ENCODE measurements at regions not wholly inside any gene's neighbourhood (a gene's known extent, or its start where the extent isn't known, plus 50 kb on each side); places are given as distances from the start of the nearest gene placed in this dataset.

DNA sequence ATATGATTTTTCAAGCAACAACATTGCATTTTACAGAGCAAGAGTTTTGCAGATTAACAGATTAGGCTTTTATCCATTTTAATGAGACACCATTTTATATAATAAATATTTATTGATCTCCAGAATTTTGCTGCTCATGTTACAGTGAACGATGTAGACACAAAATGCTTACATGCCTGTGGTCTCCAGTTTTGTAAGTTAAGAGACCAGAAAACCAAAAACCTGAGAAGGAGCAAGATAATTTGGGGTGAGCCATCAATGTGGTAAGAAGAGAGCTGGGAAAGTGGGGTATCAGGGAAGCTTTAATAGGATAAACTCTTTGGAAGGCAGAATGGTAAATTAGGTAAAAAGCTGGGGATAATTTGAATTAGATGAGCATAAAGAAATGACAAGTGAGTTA, 2100.5 kb upstream of the PCDH20 start:
- TF ChIP-seq, protein P1, sequence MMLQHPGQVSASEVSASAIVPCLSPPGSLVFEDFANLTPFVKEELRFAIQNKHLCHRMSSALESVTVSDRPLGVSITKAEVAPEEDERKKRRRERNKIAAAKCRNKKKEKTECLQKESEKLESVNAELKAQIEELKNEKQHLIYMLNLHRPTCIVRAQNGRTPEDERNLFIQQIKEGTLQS (IDR thresholded peaks at IDR 0.05) = no peak
- TF ChIP-seq ELF1 (IDR thresholded peaks at IDR 0.05; ENCODE audit: borderline replicate concordance, low read depth) (no peak), EGR1 (IDR thresholded peaks at IDR 0.05; ENCODE audit: low read depth) (no peak)
- TF ChIP-seq, protein P2, sequence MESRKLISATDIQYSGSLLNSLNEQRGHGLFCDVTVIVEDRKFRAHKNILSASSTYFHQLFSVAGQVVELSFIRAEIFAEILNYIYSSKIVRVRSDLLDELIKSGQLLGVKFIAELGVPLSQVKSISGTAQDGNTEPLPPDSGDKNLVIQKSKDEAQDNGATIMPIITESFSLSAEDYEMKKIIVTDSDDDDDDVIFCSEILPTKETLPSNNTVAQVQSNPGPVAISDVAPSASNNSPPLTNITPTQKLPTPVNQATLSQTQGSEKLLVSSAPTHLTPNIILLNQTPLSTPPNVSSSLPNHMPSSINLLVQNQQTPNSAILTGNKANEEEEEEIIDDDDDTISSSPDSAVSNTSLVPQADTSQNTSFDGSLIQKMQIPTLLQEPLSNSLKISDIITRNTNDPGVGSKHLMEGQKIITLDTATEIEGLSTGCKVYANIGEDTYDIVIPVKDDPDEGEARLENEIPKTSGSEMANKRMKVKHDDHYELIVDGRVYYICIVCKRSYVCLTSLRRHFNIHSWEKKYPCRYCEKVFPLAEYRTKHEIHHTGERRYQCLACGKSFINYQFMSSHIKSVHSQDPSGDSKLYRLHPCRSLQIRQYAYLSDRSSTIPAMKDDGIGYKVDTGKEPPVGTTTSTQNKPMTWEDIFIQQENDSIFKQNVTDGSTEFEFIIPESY (IDR thresholded peaks at IDR 0.05; ENCODE audit: extremely low read depth, insufficient replicate concordance, low read length) = no peak
- ChIA-PET POLR2A (no interaction called here), RAD21 (ENCODE audit: low non-redundant PET in 1 of 2, low total read pairs in 2 of 2, uncharacterized antibody in 2 of 2, unreplicated experiment in 2 of 2) (no interaction called here), CTCF (no interaction called here)
- Histone ChIP-seq H3K79me2 (ENCODE audit: insufficient read depth, low read length) (no peaks in the 10 kb centered on the region), H3K36me3 (ENCODE audit: control insufficient read depth in 1 of 2, insufficient read depth in 2 of 2, low read length in 2 of 2) (no peaks in the 10 kb centered on the region), H3K27ac (ENCODE audit: low read depth, low read length) (no peak overlapping the region), H3K9me3 (ENCODE audit: control insufficient read depth in 1 of 2, insufficient read depth in 1 of 2, low read depth in 1 of 2, low read length in 2 of 2) (no peaks in the 10 kb centered on the region), H3K4me3 (replicated peaks in 1 of 2; ENCODE audit: low read depth in 1 of 2, low read length in 2 of 2) (no peak overlapping the region), H3K4me1 (ENCODE audit: control insufficient read depth in 1 of 2, insufficient read depth in 2 of 2, low read length in 2 of 2) (no peaks in the 10 kb centered on the region), H3K9me2 (ENCODE audit: insufficient read depth) (no peaks in the 10 kb centered on the region), H3K27me3 (ENCODE audit: insufficient read depth, low read length) (no peaks in the 10 kb centered on the region), H3K4me2 (ENCODE audit: low read length) (no peak overlapping the region), H2AFZ (ENCODE audit: low read depth, low read length, poor library complexity, severe bottlenecking) (no peak overlapping the region), H4K20me1 (ENCODE audit: insufficient read depth) (no peaks in the 10 kb centered on the region), H3K9ac (ENCODE audit: low read length) (no peak overlapping the region)
- intact Hi-C loops (cut with micrococcal nuclease) = no loop called here
- DNase-seq (ENCODE audit: low read depth, low spot score) (no peak), ATAC-seq (no peak)
- BruUV-seq (replicated peaks) = no TSS peak

DNA sequence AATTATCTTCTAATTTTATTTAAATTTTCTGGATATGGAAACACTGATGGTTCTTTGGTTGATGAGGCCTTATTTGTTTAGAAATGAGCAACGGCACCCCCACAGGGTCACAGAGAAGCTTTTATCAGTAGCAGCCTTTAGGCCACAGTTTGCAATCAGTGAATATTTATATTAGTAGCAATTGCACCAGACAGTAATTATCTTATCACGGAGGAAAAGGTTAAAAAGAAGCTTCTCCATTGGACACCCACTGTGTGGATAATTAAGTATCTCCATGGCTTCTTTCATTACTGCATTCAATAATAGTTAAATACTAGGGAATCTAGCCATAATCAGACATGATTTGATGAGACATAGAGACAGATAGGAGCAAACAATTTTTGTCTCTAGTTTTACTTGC, 2099.2 kb upstream of the PCDH20 start:
- Histone ChIP-seq H3K27me3 (ENCODE audit: insufficient read depth, low read length) (no peaks in the 10 kb centered on the region), H3K79me2 (ENCODE audit: insufficient read depth, low read length) (no peaks in the 10 kb centered on the region), H3K9me3 (ENCODE audit: control insufficient read depth in 1 of 2, insufficient read depth in 1 of 2, low read depth in 1 of 2, low read length in 2 of 2) (no peaks in the 10 kb centered on the region), H3K4me2 (ENCODE audit: low read length) (no peak overlapping the region), H3K9ac (ENCODE audit: low read length) (no peak overlapping the region), H3K36me3 (ENCODE audit: control insufficient read depth in 1 of 2, insufficient read depth in 2 of 2, low read length in 2 of 2) (no peaks in the 10 kb centered on the region), H3K27ac (ENCODE audit: low read depth, low read length) (no peak overlapping the region), H3K4me3 (replicated peaks in 1 of 2; ENCODE audit: low read depth in 1 of 2, low read length in 2 of 2) (no peak overlapping the region), H3K9me2 (ENCODE audit: insufficient read depth) (no peaks in the 10 kb centered on the region), H2AFZ (ENCODE audit: low read depth, low read length, poor library complexity, severe bottlenecking) (no peak overlapping the region), H3K4me1 (ENCODE audit: control insufficient read depth in 1 of 2, insufficient read depth in 2 of 2, low read length in 2 of 2) (no peaks in the 10 kb centered on the region), H4K20me1 (ENCODE audit: insufficient read depth) (no peaks in the 10 kb centered on the region)
- ATAC-seq (no peak), DNase-seq (ENCODE audit: low read depth, low spot score) (no peak)
- intact Hi-C loops (cut with micrococcal nuclease) = no loop called here
- RAD21 ChIA-PET (ENCODE audit: low non-redundant PET in 1 of 2, low total read pairs in 2 of 2, uncharacterized antibody in 2 of 2, unreplicated experiment in 2 of 2) = no interaction called here
- CTCF ChIA-PET = no interaction called here
- POLR2A ChIA-PET = no interaction called here
- BruUV-seq (replicated peaks) = no TSS peak
- TF ChIP-seq JUND (IDR thresholded peaks at IDR 0.05) (no peak), CEBPB (IDR thresholded peaks at IDR 0.05; ENCODE audit: low read depth) (no peak), EGR1 (IDR thresholded peaks at IDR 0.05; ENCODE audit: low read depth) (no peak), TCF7L2 (IDR thresholded peaks at IDR 0.05; ENCODE audit: borderline replicate concordance, extremely low read depth, insufficient read depth, insufficient read length) (no peak), POLR2A (IDR thresholded peaks at IDR 0.05; ENCODE audit: borderline replicate concordance, extremely low read depth, insufficient read depth, insufficient read length) (no peak), SIN3A (IDR thresholded peaks at IDR 0.05; ENCODE audit: low read depth) (no peak), RAD21 (IDR thresholded peaks at IDR 0.05; ENCODE audit: low read depth) (no peak), YY1 (IDR thresholded peaks at IDR 0.05; ENCODE audit: extremely low read depth, insufficient replicate concordance, low read depth, low read length) (no peak), EZH2phosphoT487 (IDR thresholded peaks at IDR 0.05; ENCODE audit: borderline replicate concordance) (no peak), ZNF274 (IDR thresholded peaks at IDR 0.05; ENCODE audit: low read depth, low read length) (no peak), SRF (IDR thresholded peaks at IDR 0.05; ENCODE audit: low read depth) (no peak), EZH2 (IDR thresholded peaks at IDR 0.05) (no peak), FOSL1 (IDR thresholded peaks at IDR 0.05; ENCODE audit: low read depth) (no peak), CBX3 (IDR thresholded peaks at IDR 0.05; ENCODE audit: low read depth) (no peak), POLR2AphosphoS5 (IDR thresholded peaks at IDR 0.05; ENCODE audit: low read depth, low read length) (no peak)
- TF ChIP-seq, protein P3, sequence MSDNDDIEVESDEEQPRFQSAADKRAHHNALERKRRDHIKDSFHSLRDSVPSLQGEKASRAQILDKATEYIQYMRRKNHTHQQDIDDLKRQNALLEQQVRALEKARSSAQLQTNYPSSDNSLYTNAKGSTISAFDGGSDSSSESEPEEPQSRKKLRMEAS (IDR thresholded peaks at IDR 0.05) = no peak
- TF ChIP-seq, protein P1 (IDR thresholded peaks at IDR 0.05) = no peak

All from HCT116 (cell line).